ENCODE measurements at regions not wholly inside any gene's neighbourhood (a gene's known extent, or its start where the extent isn't known, plus 50 kb on each side); places are given as distances from the start of the nearest gene placed in this dataset.

GRCh38 chr9:30995956-30996738 lies 1388.3 kb upstream of the ACO1 start:
- Histone ChIP-seq H3K27me3 (ENCODE audit: insufficient read depth, low read length) (no peaks in the 10 kb centered on the region), H3K4me1 (ENCODE audit: control insufficient read depth in 1 of 2, insufficient read depth in 2 of 2, low read length in 2 of 2) (no peaks in the 10 kb centered on the region), H3K4ac (ENCODE audit: low read depth, low read length) (no peak overlapping the region), H4K12ac (ENCODE audit: low read depth, low read length) (no peak overlapping the region), H3K27ac (ENCODE audit: low read depth, low read length) (no peak overlapping the region), H2BK5ac (ENCODE audit: low read depth, low read length, poor library complexity) (no peak overlapping the region), H3K9ac (ENCODE audit: low read length) (no peak overlapping the region), H3K9me3 (ENCODE audit: insufficient read depth, low read depth, low read length) (no peaks in the 10 kb centered on the region), H2AK5ac (ENCODE audit: low read length) (no peak overlapping the region), H2BK12ac (ENCODE audit: low read length) (no peak overlapping the region), H3K79me1 (ENCODE audit: low read length) (no peaks in the 10 kb centered on the region), H2BK120ac (ENCODE audit: insufficient read depth, low read length, poor library complexity) (no peak overlapping the region), H3K79me2 (ENCODE audit: control insufficient read depth, insufficient read depth, low read length, poor library complexity) (no peaks in the 10 kb centered on the region), H4K91ac (ENCODE audit: low read depth, low read length) (no peak overlapping the region), H2AFZ (ENCODE audit: insufficient read depth, low read length, poor library complexity) (no peak overlapping the region), H3K23ac (ENCODE audit: low read length) (no peak overlapping the region), H3K36me3 (ENCODE audit: control insufficient read depth in 1 of 2, insufficient read depth in 2 of 2, low read length in 2 of 2) (no peaks in the 10 kb centered on the region), H3K14ac (ENCODE audit: low read length) (no peak overlapping the region), H3K4me3 (ENCODE audit: low read depth, low read length) (no peak overlapping the region), H3K18ac (ENCODE audit: low read length) (no peak overlapping the region), H3K4me2 (ENCODE audit: low read length) (no peak overlapping the region), H4K8ac (ENCODE audit: low read depth, low read length) (no peak overlapping the region)
- DNase-seq: no peak
- WGBS (ENCODE audit: extremely low coverage, insufficient coverage, insufficient read length): no CpG with 5 or more reads among the region's 5 CpGs

- H3K4ac ChIP-seq (ENCODE audit: low read depth, low read length): no peak overlapping the region
- DNase-seq: no peak
- H3K4me1 ChIP-seq (ENCODE audit: control insufficient read depth in 1 of 2, insufficient read depth in 2 of 2, low read length in 2 of 2): no peaks in the 10 kb centered on the region
- WGBS (ENCODE audit: extremely low coverage, insufficient coverage, insufficient read length): no CpG with 5 or more reads among the region's 1 CpG
- H2BK5ac ChIP-seq (ENCODE audit: low read depth, low read length, poor library complexity): no peak overlapping the region
- no peak overlapping the region for H4K8ac ChIP-seq (ENCODE audit: low read depth, low read length)
- H3K27ac ChIP-seq (ENCODE audit: low read depth, low read length): no peak overlapping the region
- no peak overlapping the region for H2AK5ac ChIP-seq (ENCODE audit: low read length)
- no peak overlapping the region for H2AFZ ChIP-seq (ENCODE audit: insufficient read depth, low read length, poor library complexity)
- no peak overlapping the region for H3K9ac ChIP-seq (ENCODE audit: low read length)
- H3K18ac ChIP-seq (ENCODE audit: low read length): no peak overlapping the region
- H2BK12ac ChIP-seq (ENCODE audit: low read length): no peak overlapping the region
- H3K14ac ChIP-seq (ENCODE audit: low read length): no peak overlapping the region
- H2BK120ac ChIP-seq (ENCODE audit: insufficient read depth, low read length, poor library complexity): no peak overlapping the region
- H3K36me3 ChIP-seq (ENCODE audit: control insufficient read depth in 1 of 2, insufficient read depth in 2 of 2, low read length in 2 of 2): no peaks in the 10 kb centered on the region
- no peak overlapping the region for H4K12ac ChIP-seq (ENCODE audit: low read depth, low read length)
- H4K91ac ChIP-seq (ENCODE audit: low read depth, low read length): no peak overlapping the region
- no peaks in the 10 kb centered on the region for H3K79me1 ChIP-seq (ENCODE audit: low read length)
- H3K23ac ChIP-seq (ENCODE audit: low read length): no peak overlapping the region
- H3K79me2 ChIP-seq (ENCODE audit: control insufficient read depth, insufficient read depth, low read length, poor library complexity): no peaks in the 10 kb centered on the region
- no peaks in the 10 kb centered on the region for H3K27me3 ChIP-seq (ENCODE audit: insufficient read depth, low read length)
- no peak overlapping the region for H3K4me2 ChIP-seq (ENCODE audit: low read length)
- H3K4me3 ChIP-seq (ENCODE audit: low read depth, low read length): no peak overlapping the region
- no peaks in the 10 kb centered on the region for H3K9me3 ChIP-seq (ENCODE audit: insufficient read depth, low read depth, low read length)
These were observed 1387.7 kb upstream of the ACO1 start for GRCh38 chr9:30996761-30997160.

GRCh38 chr9:30997291-30997690 lies 1387.2 kb upstream of the ACO1 start:
- no peak overlapping the region for H4K8ac ChIP-seq (ENCODE audit: low read depth, low read length)
- H3K4me2 ChIP-seq (ENCODE audit: low read length): no peak overlapping the region
- no peak overlapping the region for H3K4ac ChIP-seq (ENCODE audit: low read depth, low read length)
- no peaks in the 10 kb centered on the region for H3K4me1 ChIP-seq (ENCODE audit: control insufficient read depth in 1 of 2, insufficient read depth in 2 of 2, low read length in 2 of 2)
- H3K36me3 ChIP-seq (ENCODE audit: control insufficient read depth in 1 of 2, insufficient read depth in 2 of 2, low read length in 2 of 2): no peaks in the 10 kb centered on the region
- no peaks in the 10 kb centered on the region for H3K9me3 ChIP-seq (ENCODE audit: insufficient read depth, low read depth, low read length)
- no peak overlapping the region for H3K27ac ChIP-seq (ENCODE audit: low read depth, low read length)
- H3K9ac ChIP-seq (ENCODE audit: low read length): no peak overlapping the region
- no peak overlapping the region for H2BK120ac ChIP-seq (ENCODE audit: insufficient read depth, low read length, poor library complexity)
- no peak overlapping the region for H2BK12ac ChIP-seq (ENCODE audit: low read length)
- no peaks in the 10 kb centered on the region for H3K79me1 ChIP-seq (ENCODE audit: low read length)
- no peaks in the 10 kb centered on the region for H3K27me3 ChIP-seq (ENCODE audit: insufficient read depth, low read length)
- H3K23ac ChIP-seq (ENCODE audit: low read length): no peak overlapping the region
- H4K91ac ChIP-seq (ENCODE audit: low read depth, low read length): no peak overlapping the region
- H4K12ac ChIP-seq (ENCODE audit: low read depth, low read length): no peak overlapping the region
- no peak overlapping the region for H2BK5ac ChIP-seq (ENCODE audit: low read depth, low read length, poor library complexity)
- WGBS (ENCODE audit: extremely low coverage, insufficient coverage, insufficient read length): no CpG with 5 or more reads among the region's 2 CpGs
- no peak overlapping the region for H3K4me3 ChIP-seq (ENCODE audit: low read depth, low read length)
- DNase-seq: no peak
- H3K18ac ChIP-seq (ENCODE audit: low read length): no peak overlapping the region
- no peak overlapping the region for H2AFZ ChIP-seq (ENCODE audit: insufficient read depth, low read length, poor library complexity)
- H2AK5ac ChIP-seq (ENCODE audit: low read length): no peak overlapping the region
- H3K14ac ChIP-seq (ENCODE audit: low read length): no peak overlapping the region
- no peaks in the 10 kb centered on the region for H3K79me2 ChIP-seq (ENCODE audit: control insufficient read depth, insufficient read depth, low read length, poor library complexity)

GRCh38 chr9:31005086-31005665 lies 1379.3 kb upstream of the ACO1 start:
- H2AK5ac ChIP-seq (ENCODE audit: low read length): no peak overlapping the region
- no peak overlapping the region for H3K23ac ChIP-seq (ENCODE audit: low read length)
- no peak overlapping the region for H2AFZ ChIP-seq (ENCODE audit: insufficient read depth, low read length, poor library complexity)
- H3K27ac ChIP-seq (ENCODE audit: low read depth, low read length): no peak overlapping the region
- no peaks in the 10 kb centered on the region for H3K4me1 ChIP-seq (ENCODE audit: control insufficient read depth in 1 of 2, insufficient read depth in 2 of 2, low read length in 2 of 2)
- no peaks in the 10 kb centered on the region for H3K36me3 ChIP-seq (ENCODE audit: control insufficient read depth in 1 of 2, insufficient read depth in 2 of 2, low read length in 2 of 2)
- no peak overlapping the region for H3K4ac ChIP-seq (ENCODE audit: low read depth, low read length)
- no peak overlapping the region for H2BK12ac ChIP-seq (ENCODE audit: low read length)
- H3K18ac ChIP-seq (ENCODE audit: low read length): no peak overlapping the region
- H3K4me3 ChIP-seq (ENCODE audit: low read depth, low read length): no peak overlapping the region
- no peak overlapping the region for H3K9ac ChIP-seq (ENCODE audit: low read length)
- no peak overlapping the region for H3K14ac ChIP-seq (ENCODE audit: low read length)
- no peak overlapping the region for H4K8ac ChIP-seq (ENCODE audit: low read depth, low read length)
- H4K12ac ChIP-seq (ENCODE audit: low read depth, low read length): no peak overlapping the region
- no peaks in the 10 kb centered on the region for H3K27me3 ChIP-seq (ENCODE audit: insufficient read depth, low read length)
- H3K79me1 ChIP-seq (ENCODE audit: low read length): no peaks in the 10 kb centered on the region
- no peak overlapping the region for H2BK120ac ChIP-seq (ENCODE audit: insufficient read depth, low read length, poor library complexity)
- H3K9me3 ChIP-seq (ENCODE audit: insufficient read depth, low read depth, low read length): peaks cover 2% of the 10 kb centered on the region
- WGBS (ENCODE audit: extremely low coverage, insufficient coverage, insufficient read length): no CpG with 5 or more reads among the region's 4 CpGs
- no peaks in the 10 kb centered on the region for H3K79me2 ChIP-seq (ENCODE audit: control insufficient read depth, insufficient read depth, low read length, poor library complexity)
- no peak overlapping the region for H3K4me2 ChIP-seq (ENCODE audit: low read length)
- no peak overlapping the region for H4K91ac ChIP-seq (ENCODE audit: low read depth, low read length)
- no peak for DNase-seq
- no peak overlapping the region for H2BK5ac ChIP-seq (ENCODE audit: low read depth, low read length, poor library complexity)
